Colonic mucosa (tissue), 4 donors: ENCODE measurements at regions not wholly inside any gene's neighbourhood (a gene's known extent, or its start where the extent isn't known, plus 50 kb on each side); places are given as distances from the start of the nearest gene placed in this dataset.

Experiments
- DNase-seq: peaks from one replicate; pipeline ENCODE4 v3.0.0-alpha.2; 2020
- H3K27ac ChIP-seq: fragments of 200-600 bp; one replicate; pipeline ENCODE4 v1.8.0; 2021
- H3K27me3 ChIP-seq: fragments of 200-600 bp; one replicate; pipeline ENCODE4 v1.8.0; 2021
- H3K36me3 ChIP-seq: fragments of 200-600 bp; one replicate; pipeline ENCODE4 v1.8.0; 2021
- H3K4me1 ChIP-seq: fragments of 200-600 bp; one replicate; pipeline ENCODE4 v1.8.0; 2021; ENCODE audit warnings: mild to moderate bottlenecking
- H3K4me3 ChIP-seq: fragments of 200-600 bp; one replicate; pipeline ENCODE4 v1.8.0; 2021
- H3K9ac ChIP-seq, 2 donors: one replicate each; pipeline ENCODE4 v1.7.0; 2013; ENCODE audit warnings: control low read depth in 2 of 2, low read depth in 2 of 2, low read length in 2 of 2
- H3K9me3 ChIP-seq: fragments of 200-600 bp; one replicate; pipeline ENCODE4 v1.8.0; 2021
- CTCF ChIP-seq: fragments of 200-600 bp; IDR thresholded peaks from one replicate; pipeline ENCODE4 v1.8.0; 2022; ENCODE audit warnings: antibody characterized with exemption, mild to moderate bottlenecking
- intact Hi-C: fragments of 100-400 bp; cut with DNase I; formaldehyde crosslinking; loops from one replicate; pipeline ENCODE4 v1.14.1; 2022
- donor health status: healthy.
- donor health status: DM: no; HTN: no; CAD: no.
- donor health status: DM: no; HTN: no; CAD: no.

GRCh38 chr12:17695495-17695894 is 394.5 kb downstream of the RERGL start:
- H3K36me3 ChIP-seq: no peaks in the 10 kb centered on the region
- no peaks in the 10 kb centered on the region for H3K9me3 ChIP-seq
- no peak for TF ChIP-seq CTCF
- DNase-seq: no peak
- H3K4me1 ChIP-seq: no peaks in the 10 kb centered on the region
- H3K27ac ChIP-seq: no peak overlapping the region
- no peak overlapping the region for H3K9ac ChIP-seq
- H3K27me3 ChIP-seq: no peaks in the 10 kb centered on the region
- H3K4me3 ChIP-seq: no peak overlapping the region
- intact Hi-C loops: no loop called here

- H3K9me3 ChIP-seq: no peaks in the 10 kb centered on the region
- intact Hi-C loops: no loop called here
- no peak for DNase-seq
Measured at GRCh38 chr12:17691369-17691768, 398.6 kb downstream of the RERGL start.

DNA sequence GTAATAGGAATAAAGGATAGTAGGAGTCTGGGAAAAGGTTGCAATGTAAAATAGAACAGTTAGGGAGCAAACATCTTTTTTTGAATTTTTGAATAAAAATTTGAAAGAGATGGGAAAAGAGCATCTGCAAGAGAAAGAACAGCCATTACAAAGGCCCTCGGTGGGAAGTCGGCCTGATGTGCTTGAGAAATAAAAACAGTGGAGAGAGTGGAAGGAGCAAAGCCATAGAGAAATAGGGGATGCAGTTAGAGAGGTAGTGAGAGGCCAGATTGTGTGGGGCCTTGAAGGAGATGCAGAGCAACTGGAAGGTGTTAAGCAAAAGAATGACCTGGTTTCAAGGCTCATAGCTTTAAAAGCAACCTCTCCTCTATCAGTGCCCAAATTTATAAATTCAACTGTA is 409.8 kb downstream of the RERGL start:
- Histone ChIP-seq H3K27ac (no peak overlapping the region), H3K4me3 (no peak overlapping the region), H3K9ac (no peak overlapping the region), H3K36me3 (no peaks in the 10 kb centered on the region), H3K4me1 (no peaks in the 10 kb centered on the region), H3K27me3 (no peaks in the 10 kb centered on the region), H3K9me3 (no peaks in the 10 kb centered on the region)
- intact Hi-C loops: no loop called here
- no peak for DNase-seq
- no peak for TF ChIP-seq CTCF

More at GRCh38 chr12:17691369-17691768, 398.6 kb downstream of the RERGL start:
- Histone ChIP-seq H3K4me1 (no peaks in the 10 kb centered on the region), H3K4me3 (no peak overlapping the region), H3K27me3 (no peaks in the 10 kb centered on the region), H3K27ac (no peak overlapping the region), H3K36me3 (no peaks in the 10 kb centered on the region), H3K9ac (no peak overlapping the region)
- no peak for TF ChIP-seq CTCF

- no peaks in the 10 kb centered on the region for H3K36me3 ChIP-seq
- intact Hi-C loops: no loop called here
- no peaks in the 10 kb centered on the region for H3K9me3 ChIP-seq
Measured at GRCh38 chr12:17666641-17667324, 423.2 kb downstream of the RERGL start.

GRCh38 chr12:17665839-17666238 is 424.2 kb downstream of the RERGL start:
- no peak overlapping the region for H3K4me3 ChIP-seq
- no peak for TF ChIP-seq CTCF
- H3K27ac ChIP-seq: no peak overlapping the region
- DNase-seq: no peak
- H3K9ac ChIP-seq: no peak overlapping the region
- H3K9me3 ChIP-seq: no peaks in the 10 kb centered on the region
- no peaks in the 10 kb centered on the region for H3K27me3 ChIP-seq
- no peaks in the 10 kb centered on the region for H3K4me1 ChIP-seq
- no peaks in the 10 kb centered on the region for H3K36me3 ChIP-seq
- intact Hi-C loops: no loop called here

More at GRCh38 chr12:17666641-17667324, 423.2 kb downstream of the RERGL start:
- no peak overlapping the region for H3K27ac ChIP-seq
- no peaks in the 10 kb centered on the region for H3K4me1 ChIP-seq
- no peak for DNase-seq
- TF ChIP-seq CTCF: no peak
- no peak overlapping the region for H3K9ac ChIP-seq
- no peak overlapping the region for H3K4me3 ChIP-seq
- no peaks in the 10 kb centered on the region for H3K27me3 ChIP-seq
